SK-N-DZ (cell line): ENCODE measurements at regions not wholly inside any gene's neighbourhood (a gene's known extent, or its start where the extent isn't known, plus 50 kb on each side); places are given as distances from the start of the nearest gene placed in this dataset.
A peak's percentile ranks its signal among the peaks of the same experiment; 100 is the strongest.
"Not testable (repeated sequence)": the region's sequence is repeated elsewhere in the genome, so short reads cannot be mapped to it uniquely, and the experiment has no call there.

ENCODE experiments used
- DNase-seq: peaks from one replicate; pipeline ENCODE4 v3.0.0-alpha.2; 2015; ENCODE audit warnings: low spot score

DNA sequence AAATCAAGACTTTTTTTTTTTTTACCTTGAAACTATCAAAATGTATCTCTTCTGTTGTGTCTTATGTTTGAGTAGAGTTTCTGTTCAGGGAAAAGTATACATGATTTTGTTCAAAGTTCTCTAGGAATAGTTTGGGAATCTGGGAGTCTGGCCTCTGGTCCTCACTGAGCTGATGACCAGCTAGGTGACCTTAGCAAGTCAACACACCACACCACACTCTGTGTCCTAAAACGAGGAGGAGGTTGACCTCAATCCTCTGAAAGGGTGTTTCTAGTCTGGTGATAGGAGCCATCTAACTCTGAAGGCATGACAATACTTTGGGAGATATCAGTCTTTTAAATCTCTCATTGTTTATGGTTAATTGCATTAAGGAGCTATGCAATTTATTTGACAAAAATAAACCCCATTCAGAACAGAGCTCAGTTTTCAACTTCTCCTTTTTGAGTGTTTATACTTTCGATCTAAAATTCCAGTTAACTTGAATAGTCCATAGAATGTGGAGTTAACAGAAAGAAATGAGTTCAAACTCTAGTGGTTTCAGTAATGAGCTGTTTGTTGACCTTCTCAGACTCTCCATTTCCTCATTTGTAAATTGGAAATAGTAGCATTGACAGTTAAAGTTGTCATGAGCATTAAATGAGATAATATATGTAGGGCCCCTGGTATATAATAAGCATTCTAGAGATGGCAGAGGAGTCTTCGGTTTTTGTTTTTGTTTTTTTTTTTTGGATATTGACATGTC lies 112.2 kb upstream of the LRRN1 start:
- no peak for DNase-seq

DNA sequence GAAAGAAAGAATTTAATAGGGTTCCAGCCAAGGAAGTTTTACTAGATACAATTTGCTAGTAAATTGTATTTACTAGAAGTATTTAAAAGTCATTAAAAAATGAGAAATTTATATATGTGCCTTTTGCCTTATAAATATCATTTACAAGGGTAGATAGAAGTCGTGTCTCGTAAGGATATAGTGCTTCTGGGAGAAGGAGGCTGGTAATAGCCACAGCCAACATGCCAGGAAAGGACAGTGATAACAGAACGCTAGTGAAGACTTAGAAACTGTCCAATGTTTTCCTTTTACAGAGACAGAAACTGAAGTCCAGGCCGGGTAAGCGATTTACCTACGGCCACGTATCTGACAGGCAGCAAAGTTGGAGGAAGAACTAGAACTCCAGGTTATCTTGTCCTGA lies 113.5 kb upstream of the LRRN1 start:
- no peak for DNase-seq

DNA sequence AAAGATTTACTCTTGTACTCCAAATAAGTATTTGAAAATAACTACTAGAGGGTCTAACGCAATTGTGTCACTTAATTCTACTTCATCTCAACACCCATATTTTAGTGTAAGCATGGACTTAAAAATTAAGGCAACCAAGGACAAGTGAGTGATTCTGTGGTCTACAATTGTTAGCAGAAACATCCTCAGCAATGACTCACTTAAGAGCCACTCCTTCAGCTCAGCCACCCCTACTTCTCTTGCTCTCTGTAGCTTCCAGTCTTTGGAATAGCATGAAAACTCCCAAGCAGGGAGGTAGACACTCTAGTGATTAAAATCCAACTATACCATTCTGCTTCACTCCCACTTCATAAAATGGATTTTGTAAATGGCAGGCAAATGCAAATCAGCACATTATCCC lies 116.0 kb upstream of the LRRN1 start:
- DNase-seq, result no peak

DNA sequence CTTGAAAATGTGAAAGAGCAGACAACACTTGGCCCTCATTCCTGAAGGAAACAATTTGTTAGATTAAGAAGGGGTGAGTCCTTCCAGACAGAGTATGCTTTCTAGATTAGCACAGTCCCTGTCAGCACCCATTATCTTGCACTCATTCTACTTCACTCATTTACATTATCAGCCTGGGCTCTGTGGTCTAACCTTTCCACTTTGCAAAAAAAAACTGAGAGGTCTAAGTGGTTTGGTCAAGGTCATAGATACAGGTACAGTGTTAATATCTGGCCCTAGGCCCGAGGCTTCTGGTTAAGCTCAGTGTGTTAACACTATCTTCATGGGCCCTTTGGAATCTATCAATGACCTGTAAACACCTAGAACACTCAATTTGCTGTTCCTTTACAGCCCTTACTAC lies 123.4 kb upstream of the LRRN1 start:
- DNase-seq, result peak; percentile 32

DNA sequence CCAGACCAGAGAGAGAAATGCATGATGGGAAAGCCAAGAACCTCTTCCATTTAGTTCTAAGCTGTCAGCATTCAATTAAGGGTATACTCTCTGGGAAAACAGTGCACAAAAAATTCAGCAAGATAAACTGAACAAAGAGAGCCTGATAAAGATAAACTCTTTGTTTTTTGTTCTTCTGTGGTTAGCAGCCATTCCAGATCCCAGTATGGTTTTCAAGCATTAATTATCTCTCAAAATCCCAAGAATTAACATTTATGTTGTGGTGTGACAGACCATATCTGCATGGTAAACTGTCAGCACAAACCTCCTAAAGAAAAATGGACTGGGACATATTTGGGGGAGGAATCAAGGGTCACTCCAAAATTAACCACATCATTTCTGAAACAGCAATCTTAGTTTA lies 124.0 kb upstream of the LRRN1 start:
- DNase-seq, result no peak

DNA sequence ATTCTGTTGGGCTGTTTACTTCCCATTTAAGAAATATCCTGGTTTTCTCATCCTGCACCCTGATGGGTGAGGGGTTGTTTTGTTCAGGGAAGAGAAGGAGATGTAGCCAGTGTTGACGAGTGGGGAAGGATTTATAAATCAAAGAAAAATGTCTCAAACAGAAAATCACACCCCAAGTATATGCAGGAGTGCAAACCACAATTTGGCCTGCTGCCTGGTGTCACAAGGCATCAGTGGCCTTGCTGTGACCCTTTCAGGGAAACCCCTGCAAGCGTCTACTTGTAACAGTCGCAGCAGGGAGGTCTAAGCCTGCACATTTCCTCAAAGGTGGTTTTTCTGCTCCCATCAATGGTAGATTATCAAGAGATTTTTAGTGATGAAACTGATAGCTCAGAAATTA lies 132.6 kb upstream of the LRRN1 start:
- DNase-seq, result no peak

DNA sequence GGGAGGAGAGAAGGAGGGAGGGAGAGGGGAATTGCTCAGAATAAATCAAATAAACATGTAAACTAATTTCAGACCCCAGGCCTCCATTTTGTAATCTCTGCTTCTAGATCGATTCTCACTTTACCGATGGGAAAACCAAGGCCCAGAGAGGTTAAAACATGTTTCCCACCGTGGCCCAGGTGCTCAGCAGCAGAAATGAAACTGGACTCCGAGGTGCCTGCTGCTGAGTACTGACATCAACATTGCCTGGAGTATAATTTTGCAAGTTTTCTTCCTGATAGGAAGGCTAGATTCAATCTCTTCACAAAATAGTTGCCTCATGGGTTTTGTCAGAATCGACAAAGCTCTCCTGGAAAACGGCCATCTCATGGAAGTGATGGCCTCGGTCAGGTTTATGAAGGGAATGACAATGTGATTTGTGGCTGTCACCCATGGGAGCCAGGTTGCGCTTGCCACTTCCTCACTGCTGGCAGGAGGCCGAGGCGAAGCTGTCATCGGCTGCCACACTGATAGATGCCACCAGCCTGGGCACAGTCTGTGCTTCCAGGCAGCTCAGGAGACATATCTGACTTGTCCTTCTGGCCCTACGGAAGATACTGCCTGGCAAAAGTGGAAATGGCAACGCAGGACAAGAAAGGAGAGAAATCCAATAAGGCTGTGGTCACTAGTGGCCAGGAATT lies 133.1 kb upstream of the LRRN1 start:
- DNase-seq, result peak; percentile 14

DNA sequence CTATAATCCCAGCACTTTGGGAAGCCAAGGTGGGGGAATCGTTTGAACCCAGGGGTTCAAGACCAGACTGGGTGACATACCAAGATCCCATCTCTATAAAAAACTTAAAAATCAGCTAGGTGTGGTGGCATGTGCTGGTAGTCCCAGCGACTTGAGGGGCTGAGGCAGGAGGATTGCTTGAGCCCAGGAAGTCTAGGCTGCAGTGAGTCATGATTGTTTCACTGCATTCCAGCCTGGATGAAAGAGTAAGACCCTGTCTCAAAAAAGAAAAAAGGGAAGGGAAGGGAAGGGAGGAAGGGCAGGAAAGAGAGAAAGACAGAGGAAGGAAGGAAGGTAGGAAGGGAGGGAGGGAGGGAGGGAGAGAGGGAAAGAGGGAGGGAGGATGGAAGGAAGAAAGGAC lies 133.7 kb upstream of the LRRN1 start:
- DNase-seq, result no peak

DNA sequence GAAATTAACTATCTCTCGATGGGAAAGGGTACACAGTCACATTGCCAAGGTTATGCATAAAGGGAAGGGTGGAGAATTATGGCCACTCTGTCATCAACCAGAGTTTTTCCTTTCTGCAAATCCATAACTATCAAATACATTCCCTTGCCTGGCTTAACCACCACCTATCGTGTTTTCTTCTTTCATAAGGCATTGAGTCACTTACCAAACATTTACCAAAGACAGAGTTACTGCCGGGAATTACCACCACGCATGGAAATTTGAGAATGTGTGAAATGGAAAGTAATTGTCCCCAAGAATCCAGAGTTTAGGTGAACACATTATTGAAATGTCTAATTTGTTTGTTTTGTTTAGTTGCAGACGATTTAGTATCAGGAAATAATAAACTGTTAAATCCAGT lies 134.3 kb upstream of the LRRN1 start:
- no peak for DNase-seq

DNA sequence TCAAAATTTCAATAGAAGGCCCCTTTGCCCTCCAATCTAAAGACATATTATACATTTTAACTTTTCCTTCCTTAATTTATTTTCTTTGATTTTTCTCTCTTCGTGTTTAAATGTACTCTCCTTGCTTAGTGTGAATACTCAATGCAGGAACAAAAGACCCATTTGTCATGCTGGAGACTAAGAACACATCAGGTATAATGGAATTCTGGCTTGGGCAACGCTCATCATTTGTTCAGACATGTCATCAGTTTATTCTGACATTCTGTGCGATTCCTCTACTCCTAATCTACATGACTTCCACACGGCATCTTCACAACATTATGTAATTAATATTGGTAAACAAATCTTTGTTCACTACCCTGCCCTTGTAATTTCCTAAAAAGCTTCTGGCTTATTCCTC lies 136.6 kb upstream of the LRRN1 start:
- no peak for DNase-seq

DNA sequence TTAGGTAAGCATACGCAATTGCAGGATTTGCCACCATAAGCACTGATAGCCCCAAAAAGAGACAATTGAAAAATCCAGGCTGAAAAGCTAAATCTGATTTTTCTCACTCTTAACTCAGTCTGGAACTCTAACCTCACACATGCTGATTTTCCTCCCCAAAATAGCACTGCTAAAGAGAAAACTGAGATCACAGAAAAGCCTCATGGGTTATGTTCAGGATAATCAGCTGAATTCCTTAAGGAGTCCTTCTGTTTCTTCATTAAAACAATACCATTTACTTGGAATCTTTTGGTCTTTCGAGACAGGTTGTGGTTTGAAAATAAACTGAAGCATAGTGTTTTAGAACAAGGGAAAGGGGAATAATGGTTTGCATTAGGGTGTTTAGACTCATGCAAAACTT lies 144.3 kb upstream of the LRRN1 start:
- DNase-seq, result no peak

DNA sequence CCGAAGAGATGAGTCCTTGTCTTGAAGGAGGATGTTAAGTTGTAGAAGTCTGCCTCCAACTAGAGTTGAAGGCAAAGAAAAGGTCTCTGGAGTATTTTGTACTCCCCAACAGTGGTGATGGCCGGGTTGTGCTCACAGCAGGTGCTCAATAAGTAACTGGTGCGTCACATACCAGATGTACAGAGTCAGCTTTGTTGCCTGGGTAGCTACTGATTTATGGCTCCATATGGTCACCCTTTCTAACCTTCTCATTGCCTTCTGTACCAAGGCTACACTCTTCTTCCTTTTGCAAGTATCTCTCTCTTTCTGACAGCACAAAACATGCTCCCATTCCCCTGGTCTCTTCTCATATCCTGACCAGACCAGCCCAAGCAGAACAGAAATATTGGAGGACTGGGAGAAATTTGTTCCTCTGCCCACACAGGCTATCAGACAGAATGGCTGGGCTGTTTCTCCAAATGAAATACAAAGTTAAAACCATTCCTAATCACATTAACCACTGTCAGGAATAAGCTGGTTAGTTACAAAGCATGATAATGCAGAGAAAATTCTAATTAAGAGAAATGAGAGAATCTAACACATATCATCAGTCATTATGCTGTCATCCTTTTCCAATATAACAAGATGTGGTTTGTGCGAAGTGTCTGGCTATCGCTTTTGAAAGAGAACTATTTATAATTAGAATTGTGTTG lies 150.1 kb upstream of the LRRN1 start:
- DNase-seq, result no peak

DNA sequence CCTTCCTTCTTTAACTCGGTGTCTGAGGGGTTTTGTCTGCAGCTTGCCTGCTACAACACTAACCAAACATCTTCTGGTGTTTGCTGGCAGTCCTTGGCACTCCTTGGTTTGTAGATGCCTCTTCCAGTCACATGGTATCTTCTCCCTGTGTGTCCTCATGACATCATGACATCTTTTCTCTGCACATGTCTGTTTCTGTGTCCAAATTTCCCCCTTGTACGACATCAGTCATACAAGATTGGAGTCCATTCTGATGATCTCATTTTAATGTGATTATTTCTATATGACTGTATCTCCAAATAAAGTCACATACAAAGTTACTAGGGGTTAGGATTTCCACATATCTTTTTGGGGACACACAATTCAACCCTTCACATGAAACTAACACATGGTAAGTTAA lies 152.3 kb upstream of the LRRN1 start:
- no peak for DNase-seq

DNA sequence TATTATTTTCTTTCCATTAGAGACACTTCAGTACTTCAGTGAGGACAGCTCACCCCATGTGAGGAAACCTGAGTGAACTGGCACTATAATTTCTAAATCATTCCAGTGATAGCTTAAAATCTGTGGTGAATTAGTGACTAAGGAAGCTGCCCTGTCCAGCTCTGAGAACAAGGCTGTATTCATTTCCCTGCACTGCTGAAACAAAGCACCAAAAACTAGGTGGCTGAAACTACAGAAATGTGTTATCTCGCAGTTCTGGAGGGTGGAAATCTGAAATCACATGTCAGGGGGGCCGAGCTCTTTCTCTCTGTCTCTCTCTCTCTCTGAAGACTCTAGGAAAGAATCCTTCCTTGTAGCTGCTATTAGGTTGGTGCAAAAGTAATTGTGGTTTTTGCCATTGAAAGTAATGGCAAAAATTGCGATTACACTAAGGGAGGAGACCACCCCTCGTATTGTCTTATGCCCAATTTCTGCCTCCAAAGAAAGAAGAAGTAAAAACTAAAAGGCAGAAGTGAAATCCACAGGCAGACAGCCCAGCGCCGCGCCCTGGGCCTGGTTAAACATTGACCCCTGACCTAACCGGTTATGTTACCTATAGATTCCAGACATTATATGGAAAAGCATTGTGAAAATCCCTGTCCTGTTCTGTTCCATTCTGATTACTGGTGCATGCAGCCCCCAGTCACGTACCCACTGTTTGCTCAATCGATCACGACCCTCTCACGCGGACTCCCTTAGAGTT lies 153.0 kb upstream of the LRRN1 start:
- DNase-seq, result not testable (repeated sequence)

DNA sequence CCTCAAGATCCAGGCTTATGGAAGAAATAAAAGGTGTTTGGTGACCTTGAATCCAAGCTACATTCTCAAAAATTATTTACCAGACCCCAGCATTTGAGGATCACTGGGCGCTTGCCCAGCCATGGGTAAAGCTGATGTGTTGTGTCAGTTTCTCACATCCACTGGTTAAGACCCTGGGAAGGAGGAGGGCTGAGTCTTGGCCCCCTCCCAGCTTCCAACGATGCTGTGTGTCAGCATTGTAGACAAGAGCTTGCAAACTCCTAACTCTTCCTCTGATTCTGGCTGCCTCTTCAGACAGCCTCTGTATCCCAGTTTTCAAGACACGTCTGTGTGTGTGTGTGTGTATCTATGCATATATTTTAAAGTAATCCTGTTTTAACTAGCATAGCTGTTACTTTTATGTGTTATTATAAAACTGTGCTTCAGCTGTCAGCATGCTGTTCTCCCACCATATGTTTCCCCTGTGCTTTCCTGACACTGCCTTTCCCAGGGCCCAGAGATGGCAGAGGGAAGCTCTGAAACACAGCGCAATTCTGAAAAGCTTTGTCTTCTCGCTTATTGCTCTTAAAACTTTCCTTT lies 157.3 kb upstream of the LRRN1 start:
- DNase-seq, result no peak

DNA sequence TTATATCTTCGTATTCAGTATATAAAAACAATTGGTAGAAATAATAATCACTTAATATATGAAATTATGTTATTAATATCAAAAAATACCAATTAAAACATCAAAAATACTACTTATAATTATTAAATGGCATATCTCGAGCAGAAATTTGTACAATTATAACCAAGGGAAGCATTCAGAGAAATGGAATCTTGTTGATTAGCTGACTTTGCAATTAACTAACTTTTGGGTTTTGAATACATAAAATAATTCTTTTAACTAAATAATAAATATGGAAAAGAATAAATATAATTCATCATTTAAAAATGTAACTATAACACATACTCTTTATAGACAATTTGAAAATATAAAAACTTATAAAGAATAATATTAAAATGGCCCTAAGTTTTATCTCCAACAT lies 160.2 kb upstream of the LRRN1 start:
- no peak for DNase-seq

DNA sequence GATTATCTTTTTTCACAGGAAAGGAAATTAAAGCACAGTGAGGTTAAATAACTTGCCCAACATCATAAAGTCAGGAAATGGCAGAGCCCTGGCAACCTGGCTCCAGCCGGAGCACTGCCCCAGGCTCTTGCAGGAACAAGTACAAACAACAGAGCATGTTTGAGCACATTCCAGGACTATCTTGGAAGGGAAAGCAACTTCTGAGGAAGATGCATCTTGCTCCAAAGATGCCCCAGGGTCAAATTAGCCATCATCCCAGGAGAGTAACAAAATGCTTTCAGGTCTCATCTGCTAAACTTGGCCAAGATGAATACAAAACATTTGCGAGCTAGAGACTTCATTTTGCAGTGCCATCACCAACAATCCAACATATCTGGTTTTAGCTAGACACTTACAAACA lies 162.4 kb upstream of the LRRN1 start:
- DNase-seq, result no peak

DNA sequence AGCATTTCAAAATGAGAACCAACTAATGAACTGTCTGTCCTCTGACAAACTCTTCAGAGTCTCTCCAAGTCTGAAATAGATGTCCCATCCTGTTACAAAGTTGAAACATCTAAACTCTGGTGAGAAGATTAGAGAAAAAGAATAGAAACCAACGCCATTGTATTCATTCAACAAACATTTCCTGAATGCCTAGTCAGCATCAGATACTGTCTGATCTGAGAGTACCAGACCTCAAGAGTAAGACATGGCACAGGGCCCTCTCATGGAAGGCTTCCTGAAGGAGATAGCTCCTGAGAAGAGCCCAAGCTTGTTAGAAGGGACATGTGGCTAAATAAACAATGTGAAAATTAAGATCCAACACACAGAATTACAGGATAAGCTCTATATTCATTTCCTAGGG lies 164.1 kb upstream of the LRRN1 start:
- no peak for DNase-seq

DNA sequence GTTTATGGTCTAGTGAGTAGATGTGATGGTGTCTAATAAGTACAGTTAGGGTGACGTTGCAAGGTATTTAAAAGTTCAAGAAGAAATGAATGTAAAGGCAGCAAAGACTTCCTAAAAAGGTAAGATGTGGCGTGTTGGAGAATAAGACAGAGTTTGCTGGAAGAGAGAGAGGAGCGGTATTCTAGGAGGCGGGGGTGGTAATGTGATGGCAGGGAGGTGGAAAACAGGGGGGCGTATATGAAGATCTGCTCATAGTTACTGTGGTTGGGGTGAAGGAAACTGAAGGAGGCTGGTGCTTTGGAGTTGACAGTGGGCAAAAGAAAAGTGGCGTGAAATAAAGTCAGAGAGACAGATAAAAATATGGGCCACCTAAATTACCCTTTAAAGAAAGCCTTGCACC lies 164.9 kb upstream of the LRRN1 start:
- no peak for DNase-seq

DNA sequence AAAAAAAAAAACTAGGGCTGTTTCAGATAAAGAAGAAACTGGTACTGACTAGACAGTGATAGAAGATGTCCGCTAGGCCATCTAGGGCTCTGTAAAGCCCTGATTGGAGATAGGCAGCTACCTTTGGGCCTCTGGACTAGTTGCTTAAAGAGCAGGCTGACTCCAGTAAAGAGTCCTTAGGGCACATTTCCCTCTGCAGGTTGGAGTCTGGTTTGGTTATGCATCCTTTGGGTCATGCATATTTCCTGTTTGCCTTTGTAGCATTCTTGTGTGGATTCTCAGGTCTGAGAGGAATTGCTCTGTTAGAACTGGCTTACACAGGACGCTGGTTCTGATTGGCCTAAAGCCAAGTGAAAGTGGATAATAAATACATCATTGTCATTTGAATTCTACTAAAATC lies 165.5 kb upstream of the LRRN1 start:
- no peak for DNase-seq

DNA sequence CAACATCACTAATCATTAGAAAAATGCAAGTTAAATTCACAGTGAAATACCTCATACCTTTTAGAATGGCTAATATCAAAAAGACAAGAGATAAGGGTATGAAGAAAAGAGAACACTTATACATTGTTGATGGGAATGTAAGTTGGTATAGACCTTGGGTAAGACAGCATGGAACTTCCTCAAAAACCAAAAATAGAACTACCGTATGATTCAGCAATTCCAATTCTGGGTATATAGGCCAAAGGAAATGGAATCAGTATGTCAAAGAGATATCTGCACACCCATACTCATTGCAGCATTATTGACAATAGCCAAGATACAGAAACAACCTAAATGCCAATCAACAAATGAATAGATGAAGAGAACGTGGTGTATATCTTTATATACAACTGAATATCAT lies 166.8 kb upstream of the LRRN1 start:
- no peak for DNase-seq

DNA sequence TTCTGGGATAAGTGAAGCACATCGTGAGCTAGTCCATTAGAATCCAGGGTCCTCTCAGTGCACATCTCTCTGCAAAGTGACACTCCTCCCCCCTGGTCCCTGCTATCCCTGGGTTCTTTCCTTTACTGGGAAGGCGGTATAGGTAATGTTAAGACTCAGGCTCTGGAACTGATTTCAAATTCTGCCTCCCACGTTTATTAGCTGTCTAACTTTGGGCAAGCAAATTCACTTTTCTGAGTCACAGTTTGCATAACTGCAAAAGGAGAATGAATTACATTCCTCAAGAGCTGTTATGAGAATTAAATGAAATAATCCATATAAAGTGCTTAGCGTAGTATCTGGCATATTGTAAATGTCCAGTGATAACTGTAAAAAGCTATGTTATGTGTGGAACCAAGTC lies 168.1 kb upstream of the LRRN1 start:
- DNase-seq, result no peak
